ENCODE measurements at regions not wholly inside any gene's neighbourhood (a gene's known extent, or its start where the extent isn't known, plus 50 kb on each side); places are given as distances from the start of the nearest gene placed in this dataset.

DNA sequence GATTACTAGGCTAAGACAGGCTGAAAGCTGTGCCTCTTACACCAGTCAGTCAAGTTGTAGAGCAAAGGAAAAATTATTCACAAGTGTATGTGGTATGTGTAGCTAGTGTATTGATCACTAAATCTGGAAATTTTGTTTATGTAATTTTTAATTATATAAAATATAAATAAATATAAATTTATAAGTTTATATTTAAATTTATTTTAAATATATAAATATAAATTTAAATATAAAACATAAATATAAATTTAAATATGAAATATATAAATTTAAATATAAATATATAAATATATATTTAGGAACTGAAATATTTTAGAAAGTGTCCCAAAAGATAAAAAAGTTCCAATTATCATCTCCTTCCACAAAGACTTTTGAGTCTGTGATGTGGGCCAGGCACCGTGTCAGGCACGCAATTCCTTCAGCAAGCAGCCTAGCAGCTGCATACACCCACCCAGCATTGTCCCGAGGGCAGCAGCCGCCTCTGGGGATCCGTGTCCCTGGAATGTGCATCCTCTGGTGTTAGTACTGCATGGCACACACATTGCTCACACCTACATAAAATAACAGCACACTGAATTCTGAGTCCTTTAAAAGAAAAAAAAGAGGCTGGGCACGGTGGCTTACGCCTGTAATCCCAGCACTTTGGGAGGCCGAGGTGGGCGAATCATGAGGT is 1098.0 kb downstream of the BRD1 start:
- no peak overlapping the region for H3K27ac ChIP-seq
- TF ChIP-seq CTCF (IDR thresholded peaks at IDR 0.05): no peak
- no peak overlapping the region for H3K4me3 ChIP-seq
- no peak for DNase-seq (ENCODE audit: low spot score)

DNA sequence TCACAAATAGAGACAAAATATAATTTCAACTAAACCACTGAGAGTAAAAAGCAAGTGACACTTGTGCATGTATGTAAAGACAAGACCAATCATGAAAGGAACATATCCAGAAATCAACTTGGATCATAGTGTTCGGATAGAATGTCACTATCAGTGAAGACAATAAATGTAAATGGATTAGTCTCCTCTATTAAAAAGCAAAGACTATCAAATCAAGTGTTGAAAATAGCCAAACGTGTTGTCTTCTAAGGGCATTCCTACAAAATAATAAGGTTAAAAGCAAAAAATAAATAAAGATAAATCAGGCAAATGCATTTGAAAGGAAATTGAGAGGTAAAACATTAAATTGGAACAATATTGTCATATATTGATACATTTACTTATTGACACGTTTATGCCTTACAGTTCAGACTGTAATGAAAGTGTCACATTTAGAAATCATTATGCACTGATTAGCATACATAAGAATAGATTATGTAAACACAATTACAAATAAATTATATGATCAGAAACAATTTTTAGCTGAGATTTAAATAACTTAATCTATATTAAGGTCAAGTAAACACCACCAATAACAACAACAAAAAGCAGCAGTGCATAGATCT is 1100.1 kb downstream of the BRD1 start:
- Histone ChIP-seq H3K4me3 (no peak overlapping the region), H3K27ac (no peak overlapping the region)
- no peak for TF ChIP-seq CTCF (IDR thresholded peaks at IDR 0.05)
- DNase-seq (ENCODE audit: low spot score): no peak

GRCh38 chr22:48724899-48725298 is 1102.8 kb downstream of the BRD1 start:
- no peak overlapping the region for H3K27ac ChIP-seq
- DNase-seq (ENCODE audit: low spot score): no peak
- H3K4me3 ChIP-seq: no peak overlapping the region
- no peak for TF ChIP-seq CTCF (IDR thresholded peaks at IDR 0.05)

DNA sequence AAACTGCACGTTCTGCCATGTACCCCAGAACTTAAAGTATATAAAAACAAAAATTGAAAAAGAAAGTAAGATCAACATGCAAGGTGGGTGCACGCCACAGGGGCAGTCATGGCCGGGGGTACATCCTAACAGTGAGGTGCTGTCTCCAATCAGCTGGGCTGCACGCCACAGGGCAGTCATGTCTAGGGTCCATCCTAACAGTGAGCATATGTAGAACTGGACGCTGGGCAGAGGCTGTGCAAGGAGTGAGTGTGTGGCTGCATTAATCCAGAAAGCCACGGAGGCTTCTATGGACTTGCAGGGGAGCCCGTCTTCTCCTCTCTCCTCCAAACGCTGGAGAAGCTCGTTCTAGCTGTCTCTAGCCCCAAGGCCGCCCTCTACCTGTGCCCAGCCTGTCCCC is 1105.0 kb downstream of the BRD1 start:
- no peak overlapping the region for H3K4me3 ChIP-seq
- H3K27ac ChIP-seq: no peak overlapping the region
- TF ChIP-seq CTCF (IDR thresholded peaks at IDR 0.05): no peak
- no peak for DNase-seq (ENCODE audit: low spot score)

GRCh38 chr22:48721395-48721669 is 1106.3 kb downstream of the BRD1 start:
- DNase-seq (ENCODE audit: low spot score): no peak
- Histone ChIP-seq H3K27ac (no peak overlapping the region), H3K4me3 (no peak overlapping the region)
- TF ChIP-seq CTCF (IDR thresholded peaks at IDR 0.05): no peak

GRCh38 chr22:48720662-48721394 is 1106.8 kb downstream of the BRD1 start:
- no peak for DNase-seq (ENCODE audit: low spot score)
- no peak overlapping the region for H3K4me3 ChIP-seq
- no peak overlapping the region for H3K27ac ChIP-seq
- no peak for TF ChIP-seq CTCF (IDR thresholded peaks at IDR 0.05)
